Colonic mucosa (tissue), 4 donors: ENCODE measurements at regions not wholly inside any gene's neighbourhood (a gene's known extent, or its start where the extent isn't known, plus 50 kb on each side); places are given as distances from the start of the nearest gene placed in this dataset.

Source experiments
- DNase-seq: peaks from one replicate; pipeline ENCODE4 v3.0.0-alpha.2; 2020
- H3K27ac ChIP-seq: fragments of 200-600 bp; one replicate; pipeline ENCODE4 v1.8.0; 2021
- H3K27me3 ChIP-seq: fragments of 200-600 bp; one replicate; pipeline ENCODE4 v1.8.0; 2021
- H3K36me3 ChIP-seq: fragments of 200-600 bp; one replicate; pipeline ENCODE4 v1.8.0; 2021
- H3K4me1 ChIP-seq: fragments of 200-600 bp; one replicate; pipeline ENCODE4 v1.8.0; 2021; ENCODE audit warnings: mild to moderate bottlenecking
- H3K4me3 ChIP-seq: fragments of 200-600 bp; one replicate; pipeline ENCODE4 v1.8.0; 2021
- H3K9ac ChIP-seq, 2 donors: one replicate each; pipeline ENCODE4 v1.7.0; 2013; ENCODE audit warnings: control low read depth in 2 of 2, low read depth in 2 of 2, low read length in 2 of 2
- H3K9me3 ChIP-seq: fragments of 200-600 bp; one replicate; pipeline ENCODE4 v1.8.0; 2021
- CTCF ChIP-seq: fragments of 200-600 bp; IDR thresholded peaks from one replicate; pipeline ENCODE4 v1.8.0; 2022; ENCODE audit warnings: antibody characterized with exemption, mild to moderate bottlenecking
- intact Hi-C: fragments of 100-400 bp; cut with DNase I; formaldehyde crosslinking; loops from one replicate; pipeline ENCODE4 v1.14.1; 2022
- donor health status: healthy.
- donor health status: DM: no; HTN: no; CAD: no.
- donor health status: DM: no; HTN: no; CAD: no.

- no peak overlapping the region for H3K27ac ChIP-seq
- H3K4me1 ChIP-seq: no peaks in the 10 kb centered on the region
- no peak overlapping the region for H3K4me3 ChIP-seq
- no peak for TF ChIP-seq CTCF
- H3K36me3 ChIP-seq: no peaks in the 10 kb centered on the region
- no peaks in the 10 kb centered on the region for H3K9me3 ChIP-seq
- H3K27me3 ChIP-seq: no peaks in the 10 kb centered on the region
- no peak overlapping the region for H3K9ac ChIP-seq
- no peak for DNase-seq
- intact Hi-C loops: no loop called here
Observed at GRCh38 chr6:41409489-41409888, 74.1 kb downstream of the NCR2 start.

- no peaks in the 10 kb centered on the region for H3K9me3 ChIP-seq
- intact Hi-C loops: no loop called here
- TF ChIP-seq CTCF: no peak
- H3K4me1 ChIP-seq: no peaks in the 10 kb centered on the region
- DNase-seq: no peak
- no peak overlapping the region for H3K9ac ChIP-seq
- no peaks in the 10 kb centered on the region for H3K27me3 ChIP-seq
- H3K36me3 ChIP-seq: no peaks in the 10 kb centered on the region
- H3K4me3 ChIP-seq: no peak overlapping the region
- no peak overlapping the region for H3K27ac ChIP-seq
Observed at GRCh38 chr6:41411961-41412360, 76.6 kb downstream of the NCR2 start.

GRCh38 chr6:41413250-41413649 is 77.8 kb downstream of the NCR2 start:
- no peak for TF ChIP-seq CTCF
- Histone ChIP-seq H3K9me3 (no peaks in the 10 kb centered on the region), H3K9ac (no peak overlapping the region), H3K27me3 (no peaks in the 10 kb centered on the region), H3K4me1 (no peaks in the 10 kb centered on the region), H3K36me3 (no peaks in the 10 kb centered on the region), H3K4me3 (no peak overlapping the region), H3K27ac (no peak overlapping the region)
- intact Hi-C loops: no loop called here
- no peak for DNase-seq

- Histone ChIP-seq H3K27ac (no peak overlapping the region), H3K4me3 (no peak overlapping the region), H3K27me3 (no peaks in the 10 kb centered on the region), H3K36me3 (no peaks in the 10 kb centered on the region), H3K4me1 (no peaks in the 10 kb centered on the region), H3K9ac (no peak overlapping the region), H3K9me3 (no peaks in the 10 kb centered on the region)
- DNase-seq: no peak
- TF ChIP-seq CTCF: no peak
- intact Hi-C loops: no loop called here
Observed at GRCh38 chr6:41416501-41416837, 81.1 kb downstream of the NCR2 start.

GRCh38 chr6:41418741-41419140 is 83.3 kb downstream of the NCR2 start:
- no peaks in the 10 kb centered on the region for H3K27me3 ChIP-seq
- no peak for DNase-seq
- intact Hi-C loops: no loop called here
- H3K4me1 ChIP-seq: no peaks in the 10 kb centered on the region
- no peak overlapping the region for H3K4me3 ChIP-seq
- no peak for TF ChIP-seq CTCF
- H3K9ac ChIP-seq: no peak overlapping the region
- no peak overlapping the region for H3K27ac ChIP-seq
- no peaks in the 10 kb centered on the region for H3K36me3 ChIP-seq
- H3K9me3 ChIP-seq: no peaks in the 10 kb centered on the region

- Histone ChIP-seq H3K27ac (no peak overlapping the region), H3K9me3 (no peaks in the 10 kb centered on the region), H3K27me3 (no peaks in the 10 kb centered on the region), H3K36me3 (no peaks in the 10 kb centered on the region), H3K4me1 (no peaks in the 10 kb centered on the region), H3K4me3 (no peak overlapping the region), H3K9ac (no peak overlapping the region)
- no peak for DNase-seq
- intact Hi-C loops: no loop called here
- no peak for TF ChIP-seq CTCF
Observed at GRCh38 chr6:41419385-41419784, 84.0 kb downstream of the NCR2 start.
